HepG2 (cell line): ENCODE measurements at regions not wholly inside any gene's neighbourhood (a gene's known extent, or its start where the extent isn't known, plus 50 kb on each side); places are given as distances from the start of the nearest gene placed in this dataset.

Experiments used
- ATAC-seq: fragments of 200-7000 bp; cut with Tn5 transposase; 3 replicates; pipeline ENCODE4 v1.9.1; 2020; ENCODE audit warnings: mild to moderate bottlenecking, moderate library complexity
- BruUV-seq: library from RNA; stranded (reverse); fragments of 400-500 nt; replicated peaks from 2 replicates; lab custom pipeline; 2021; lab: Mats Ljungman, UMichigan
- CTCF ChIA-PET: fragments of 300-600 bp; formaldehyde crosslinking; extraction: SDS; loops from one replicate; lab custom pipeline; 2021; ENCODE audit warnings: low total read pairs, inconsistent platforms, low intra/inter-chr PET ratio; lab: Yijun Ruan, JAX
- POLR2A ChIA-PET: fragments of 350-600 bp; sonication (Branson Sonifier 250); formaldehyde crosslinking; loops from one replicate; lab custom pipeline; 2020; ENCODE audit warnings: antibody characterized with exemption, inconsistent platforms; lab: Yijun Ruan, JAX
- DNase-seq: peaks from one replicate; pipeline ENCODE4 v3.0.0-alpha.2; 2015; ENCODE audit warnings: low spot score
- FAIRE-seq: peaks from 3 replicates; lab custom pipeline; 2011; peaks lifted over from hg19 to GRCh38; lab: Jason Lieb, UNC
- H2AFZ ChIP-seq: one replicate; pipeline ENCODE4 v1.6.1; 2011; ENCODE audit warnings: low read length, inconsistent platforms
- H3K27ac ChIP-seq: fragments of 300-600 bp; 3 replicates; pipeline ENCODE4 v1.8.0; 2011; ENCODE audit warnings: mixed run types, mild to moderate bottlenecking, mixed read lengths, low read length, inconsistent platforms; ENCODE audit not compliant: insufficient read depth; ENCODE audit errors: extremely low read length
- H3K27me3 ChIP-seq, 2 experiments: fragments of 200-600 bp in 1 of 2; 2 replicates in 1 of 2; 3 replicates in 1 of 2; pipeline versions ENCODE4 v1.6.0 to v1.8.0; 2011; ENCODE audit warnings: low read length in 2 of 2, mild to moderate bottlenecking in 2 of 2, moderate library complexity in 2 of 2, inconsistent platforms in 1 of 2; ENCODE audit not compliant: insufficient read depth in 2 of 2, control insufficient read depth in 1 of 2
- H3K36me3 ChIP-seq, 2 experiments: fragments of 200-600 bp in 1 of 2; replicated peaks in 1 of 2; 2 replicates in 1 of 2; 3 replicates in 1 of 2; pipeline versions ENCODE4 v1.5.1 to v1.8.0; 2011; ENCODE audit warnings: low read length in 2 of 2, inconsistent platforms in 1 of 2; ENCODE audit not compliant: insufficient read depth in 2 of 2, control insufficient read depth in 1 of 2
- H3K4me1 ChIP-seq: 2 replicates; pipeline ENCODE4 v1.5.1; 2012; ENCODE audit warnings: low read length, inconsistent platforms; ENCODE audit not compliant: insufficient read depth
- H3K4me2 ChIP-seq: 2 replicates; pipeline ENCODE4 v1.6.0; 2011; ENCODE audit warnings: low read depth, low read length, inconsistent platforms
- H3K4me3 ChIP-seq, 3 experiments: fragments of 200-600 bp in 1 of 3; sonication (generic), shearing (Covaris generic) in 1 of 3; replicated peaks in 1 of 3; 2 replicates each; pipeline ENCODE4 v1.5.1; 2011 to 2016; ENCODE audit warnings: low read length in 3 of 3, inconsistent platforms in 2 of 3, low read depth in 2 of 3, mild to moderate bottlenecking in 2 of 3, control low read depth in 1 of 3, mixed read lengths in 1 of 3; ENCODE audit not compliant: insufficient read depth in 1 of 3
- H3K79me2 ChIP-seq: one replicate; pipeline ENCODE4 v1.6.1; 2011; ENCODE audit warnings: low read length, inconsistent platforms; ENCODE audit not compliant: insufficient read depth
- H3K9ac ChIP-seq: 2 replicates; pipeline ENCODE4 v1.6.0; 2011; ENCODE audit warnings: mild to moderate bottlenecking, low read depth, low read length, inconsistent platforms; ENCODE audit not compliant: insufficient read depth
- H3K9me3 ChIP-seq: 2 replicates; pipeline ENCODE4 v1.5.1; 2012; ENCODE audit warnings: mild to moderate bottlenecking, low read length
- H4K20me1 ChIP-seq: 2 replicates; pipeline ENCODE4 v1.6.0; 2011; ENCODE audit warnings: inconsistent platforms, mild to moderate bottlenecking, low read length, moderate library complexity; ENCODE audit not compliant: insufficient read depth
- CC2D1A ChIP-seq: sonication (generic); formaldehyde crosslinking; IDR thresholded peaks from 2 replicates; pipeline ENCODE4 v1.8.1; 2023; ENCODE audit warnings: mild to moderate bottlenecking, missing genetic modification reagents
- CENPX ChIP-seq: sonication (generic); formaldehyde crosslinking; IDR thresholded peaks from 2 replicates; pipeline ENCODE4 v1.9.0; 2021; ENCODE audit warnings: mild to moderate bottlenecking, missing genetic modification reagents, moderate library complexity
- ETV6 ChIP-seq: sonication (generic); formaldehyde crosslinking; conservative IDR thresholded peaks from 2 replicates; pipeline ENCODE4 v1.4.0; 2020; ENCODE audit warnings: missing genetic modification reagents
- FOXM1 ChIP-seq: sonication (generic); formaldehyde crosslinking; IDR thresholded peaks from 2 replicates; pipeline ENCODE4 v1.5.0; 2020; ENCODE audit warnings: missing genetic modification reagents
- FOXP1 ChIP-seq, 2 experiments: fragments of 450-650 bp in 1 of 2; IDR thresholded peaks; 2 replicates each; pipeline ENCODE4 v1.6.1; 2017 to 2018; ENCODE audit warnings: antibody characterized with exemption in 1 of 2
- GTF2F1 ChIP-seq: fragments of 150-350 bp; IDR thresholded peaks from 2 replicates; pipeline ENCODE4 v1.6.1; 2014; ENCODE audit warnings: low read length
- NCOA2 ChIP-seq: sonication (generic); formaldehyde crosslinking; IDR thresholded peaks from 2 replicates; pipeline ENCODE4 v1.8.0; 2022; ENCODE audit warnings: inconsistent platforms
- SAP130 ChIP-seq: IDR thresholded peaks from 2 replicates; pipeline ENCODE4 v1.6.1; 2016; ENCODE audit warnings: low read depth
- ZNF563 ChIP-seq: sonication (generic); formaldehyde crosslinking; IDR thresholded peaks from 2 replicates; pipeline ENCODE4 v1.8.0; 2022; ENCODE audit warnings: mild to moderate bottlenecking, moderate library complexity, missing genetic modification reagents
- ZNF598 ChIP-seq: sonication (generic); formaldehyde crosslinking; IDR thresholded peaks from 2 replicates; pipeline ENCODE4 v1.5.1; 2020; ENCODE audit warnings: mild to moderate bottlenecking, missing genetic modification reagents, borderline replicate concordance
- ZNF616 ChIP-seq: sonication (generic); formaldehyde crosslinking; IDR thresholded peaks from 2 replicates; pipeline ENCODE4 v1.5.0; 2020; ENCODE audit warnings: low read depth, mild to moderate bottlenecking, missing genetic modification reagents
- WGBS: methylation state at CpG from one replicate; pipeline ENCODE4 v1.1.6; 2017; ENCODE audit warnings: low lambda C conversion rate; 5-methylcytosine and 5-hydroxymethylcytosine counted together
- in situ Hi-C: cut with HindIII; loops from 2 replicates; pipeline ENCODE4 v1.10.0; 2017; ENCODE audit warnings: low pct_unique_long_range_greater_than_20kb; ENCODE audit not compliant: extremely low pct_ligation_motif_present
- intact Hi-C: fragments of 100-400 bp; cut with micrococcal nuclease; formaldehyde crosslinking; loops from one replicate; pipeline ENCODE4 v1.10.0; 2022; ENCODE audit not compliant: unreplicated experiment
- TF ChIP-seq, protein P1 (sequence below): sonication (generic); formaldehyde crosslinking; IDR thresholded peaks from 2 replicates; pipeline ENCODE4 v1.8.1; 2022; ENCODE audit warnings: low read depth, mild to moderate bottlenecking, missing genetic modification reagents
- TF ChIP-seq, protein P2 (sequence below): sonication (generic); formaldehyde crosslinking; IDR thresholded peaks from one replicate; pipeline ENCODE4 v1.5.1; 2020; ENCODE audit warnings: mild to moderate bottlenecking, missing genetic modification reagents; ENCODE audit errors: not compliant biosample characterization

DNA sequence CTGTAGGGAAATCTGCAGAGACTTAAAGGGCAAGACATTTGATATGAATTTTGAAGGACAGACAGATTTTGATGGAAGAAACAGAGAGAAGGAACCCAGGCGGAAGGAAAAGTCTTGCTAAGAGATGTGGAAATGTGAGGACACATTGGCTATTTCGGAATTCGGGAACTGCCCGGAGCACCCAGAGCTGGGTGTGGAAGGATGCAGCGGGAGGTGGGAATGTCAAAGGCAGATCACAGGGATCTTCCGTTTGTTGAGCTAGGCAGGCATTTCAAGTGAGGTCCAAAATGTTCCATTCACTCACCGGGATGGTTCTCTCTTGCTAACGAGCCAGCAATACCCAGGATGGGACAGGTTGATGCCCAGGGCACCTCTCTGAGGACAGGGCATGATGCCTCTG is 87.2 kb upstream of the CTBP2 start:
- ChIA-PET CTCF (no interaction called here), POLR2A (no interaction called here)
- Histone ChIP-seq H3K4me2 (no peak overlapping the region), H3K27me3 (peaks cover 1 to 4% of the 10 kb centered on the region in 2 experiments; a peak in 1 of 5 replicates), H3K4me1 (no peaks in the 10 kb centered on the region), H3K4me3 (no peak overlapping the region), H3K79me2 (no peaks in the 10 kb centered on the region), H4K20me1 (no peaks in the 10 kb centered on the region), H3K36me3 (no peaks in the 10 kb centered on the region), H3K9me3 (no peaks in the 10 kb centered on the region), H3K27ac (no peak overlapping the region), H3K9ac (no peak overlapping the region), H2AFZ (no peak overlapping the region)
- intact Hi-C loops (no loop called here), in situ Hi-C loops (no loop called here)
- no peak for DNase-seq
- no peak for ATAC-seq
- 39% methylated on average over 6 of the region's 8 CpGs for WGBS
- FAIRE-seq: no peak
- no TSS peak for BruUV-seq
- TF ChIP-seq FOXP1 (IDR thresholded peaks at IDR 0.05): no peak
- TF ChIP-seq FOXP1 (CRISPR knock-in tag; IDR thresholded peaks at IDR 0.05): no peak
- no peak for TF ChIP-seq ZNF563 (CRISPR knock-in tag)
- no peak for TF ChIP-seq GTF2F1
- no peak for TF ChIP-seq ETV6 (CRISPR knock-in tag)
- TF ChIP-seq, protein P1, sequence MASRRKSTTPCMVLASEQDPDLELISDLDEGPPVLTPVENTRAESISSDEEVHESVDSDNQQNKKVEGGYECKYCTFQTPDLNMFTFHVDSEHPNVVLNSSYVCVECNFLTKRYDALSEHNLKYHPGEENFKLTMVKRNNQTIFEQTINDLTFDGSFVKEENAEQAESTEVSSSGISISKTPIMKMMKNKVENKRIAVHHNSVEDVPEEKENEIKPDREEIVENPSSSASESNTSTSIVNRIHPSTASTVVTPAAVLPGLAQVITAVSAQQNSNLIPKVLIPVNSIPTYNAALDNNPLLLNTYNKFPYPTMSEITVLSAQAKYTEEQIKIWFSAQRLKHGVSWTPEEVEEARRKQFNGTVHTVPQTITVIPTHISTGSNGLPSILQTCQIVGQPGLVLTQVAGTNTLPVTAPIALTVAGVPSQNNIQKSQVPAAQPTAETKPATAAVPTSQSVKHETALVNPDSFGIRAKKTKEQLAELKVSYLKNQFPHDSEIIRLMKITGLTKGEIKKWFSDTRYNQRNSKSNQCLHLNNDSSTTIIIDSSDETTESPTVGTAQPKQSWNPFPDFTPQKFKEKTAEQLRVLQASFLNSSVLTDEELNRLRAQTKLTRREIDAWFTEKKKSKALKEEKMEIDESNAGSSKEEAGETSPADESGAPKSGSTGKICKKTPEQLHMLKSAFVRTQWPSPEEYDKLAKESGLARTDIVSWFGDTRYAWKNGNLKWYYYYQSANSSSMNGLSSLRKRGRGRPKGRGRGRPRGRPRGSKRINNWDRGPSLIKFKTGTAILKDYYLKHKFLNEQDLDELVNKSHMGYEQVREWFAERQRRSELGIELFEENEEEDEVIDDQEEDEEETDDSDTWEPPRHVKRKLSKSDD: no peak
- no peak for TF ChIP-seq ZNF616
- no peak for TF ChIP-seq SAP130 (CRISPR knock-in tag)
- no peak for TF ChIP-seq CENPX (CRISPR knock-in tag)
- TF ChIP-seq ZNF598: no peak
- TF ChIP-seq, protein P2, sequence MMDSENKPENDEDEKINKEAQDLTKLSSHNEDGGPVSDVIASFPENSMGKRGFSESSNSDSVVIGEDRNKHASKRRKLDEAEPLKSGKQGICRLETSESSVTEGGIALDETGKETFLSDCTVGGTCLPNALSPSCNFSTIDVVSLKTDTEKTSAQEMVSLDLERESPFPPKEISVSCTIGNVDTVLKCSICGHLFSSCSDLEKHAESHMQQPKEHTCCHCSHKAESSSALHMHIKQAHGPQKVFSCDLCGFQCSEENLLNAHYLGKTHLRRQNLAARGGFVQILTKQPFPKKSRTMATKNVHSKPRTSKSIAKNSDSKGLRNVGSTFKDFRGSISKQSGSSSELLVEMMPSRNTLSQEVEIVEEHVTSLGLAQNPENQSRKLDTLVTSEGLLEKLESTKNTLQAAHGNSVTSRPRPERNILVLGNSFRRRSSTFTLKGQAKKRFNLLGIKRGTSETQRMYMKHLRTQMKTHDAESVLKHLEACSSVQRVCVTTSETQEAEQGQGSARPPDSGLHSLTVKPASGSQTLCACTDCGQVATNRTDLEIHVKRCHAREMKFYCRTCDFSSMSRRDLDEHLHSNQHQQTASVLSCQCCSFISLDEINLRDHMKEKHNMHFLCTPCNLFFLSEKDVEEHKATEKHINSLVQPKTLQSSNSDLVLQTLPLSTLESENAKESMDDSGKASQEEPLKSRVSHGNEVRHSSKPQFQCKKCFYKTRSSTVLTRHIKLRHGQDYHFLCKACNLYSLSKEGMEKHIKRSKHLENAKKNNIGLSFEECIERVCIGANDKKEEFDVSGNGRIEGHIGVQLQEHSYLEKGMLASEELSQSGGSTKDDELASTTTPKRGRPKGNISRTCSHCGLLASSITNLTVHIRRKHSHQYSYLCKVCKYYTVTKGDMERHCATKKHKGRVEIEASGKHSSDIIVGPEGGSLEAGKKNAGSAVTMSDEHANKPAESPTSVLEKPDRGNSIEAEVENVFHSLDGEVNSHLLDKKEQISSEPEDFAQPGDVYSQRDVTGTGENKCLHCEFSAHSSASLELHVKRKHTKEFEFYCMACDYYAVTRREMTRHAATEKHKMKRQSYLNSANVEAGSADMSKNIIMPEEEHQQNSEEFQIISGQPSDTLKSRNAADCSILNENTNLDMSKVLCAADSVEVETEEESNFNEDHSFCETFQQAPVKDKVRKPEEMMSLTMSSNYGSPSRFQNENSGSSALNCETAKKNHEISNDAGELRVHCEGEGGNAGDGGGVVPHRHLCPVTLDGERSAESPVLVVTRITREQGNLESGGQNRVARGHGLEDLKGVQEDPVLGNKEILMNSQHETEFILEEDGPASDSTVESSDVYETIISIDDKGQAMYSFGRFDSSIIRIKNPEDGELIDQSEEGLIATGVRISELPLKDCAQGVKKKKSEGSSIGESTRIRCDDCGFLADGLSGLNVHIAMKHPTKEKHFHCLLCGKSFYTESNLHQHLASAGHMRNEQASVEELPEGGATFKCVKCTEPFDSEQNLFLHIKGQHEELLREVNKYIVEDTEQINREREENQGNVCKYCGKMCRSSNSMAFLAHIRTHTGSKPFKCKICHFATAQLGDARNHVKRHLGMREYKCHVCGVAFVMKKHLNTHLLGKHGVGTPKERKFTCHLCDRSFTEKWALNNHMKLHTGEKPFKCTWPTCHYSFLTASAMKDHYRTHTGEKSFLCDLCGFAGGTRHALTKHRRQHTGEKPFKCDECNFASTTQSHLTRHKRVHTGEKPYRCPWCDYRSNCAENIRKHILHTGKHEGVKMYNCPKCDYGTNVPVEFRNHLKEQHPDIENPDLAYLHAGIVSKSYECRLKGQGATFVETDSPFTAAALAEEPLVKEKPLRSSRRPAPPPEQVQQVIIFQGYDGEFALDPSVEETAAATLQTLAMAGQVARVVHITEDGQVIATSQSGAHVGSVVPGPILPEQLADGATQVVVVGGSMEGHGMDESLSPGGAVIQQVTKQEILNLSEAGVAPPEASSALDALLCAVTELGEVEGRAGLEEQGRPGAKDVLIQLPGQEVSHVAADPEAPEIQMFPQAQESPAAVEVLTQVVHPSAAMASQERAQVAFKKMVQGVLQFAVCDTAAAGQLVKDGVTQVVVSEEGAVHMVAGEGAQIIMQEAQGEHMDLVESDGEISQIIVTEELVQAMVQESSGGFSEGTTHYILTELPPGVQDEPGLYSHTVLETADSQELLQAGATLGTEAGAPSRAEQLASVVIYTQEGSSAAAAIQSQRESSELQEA (CRISPR knock-in tag): no peak
- TF ChIP-seq FOXM1: no peak
- TF ChIP-seq CC2D1A (CRISPR knock-in tag): no peak
- TF ChIP-seq NCOA2 (CRISPR knock-in tag): no peak
